GM12874 (cell line): ENCODE measurements at regions not wholly inside any gene's neighbourhood (a gene's known extent, or its start where the extent isn't known, plus 50 kb on each side); places are given as distances from the start of the nearest gene placed in this dataset.

Experiments
- CTCF ChIP-seq: IDR thresholded peaks from 2 replicates; pipeline ENCODE4 v1.5.1; 2011; ENCODE audit warnings: low read depth, mild to moderate bottlenecking, control low read depth, low read length, moderate library complexity; ENCODE audit not compliant: insufficient read depth

- no peak for TF ChIP-seq CTCF
Observed at GRCh38 chr2:7825591-7826312, 856.1 kb upstream of the ID2 start.

GRCh38 chr2:7826656-7827055, 855.2 kb upstream of the ID2 start:
- no peak for TF ChIP-seq CTCF

GRCh38 chr2:7829241-7829640, 852.6 kb upstream of the ID2 start:
- TF ChIP-seq CTCF, result no peak

- TF ChIP-seq CTCF, result no peak
Observed at GRCh38 chr2:7830616-7831015, 851.2 kb upstream of the ID2 start.

- TF ChIP-seq CTCF, result no peak
Observed at GRCh38 chr2:7835151-7835550, 846.7 kb upstream of the ID2 start.

- no peak for TF ChIP-seq CTCF
Observed at GRCh38 chr2:7835693-7836680, 845.9 kb upstream of the ID2 start.

GRCh38 chr2:7837237-7837760, 844.6 kb upstream of the ID2 start:
- TF ChIP-seq CTCF, result no peak
